ENCODE measurements at regions not wholly inside any gene's neighbourhood (a gene's known extent, or its start where the extent isn't known, plus 50 kb on each side); places are given as distances from the start of the nearest gene placed in this dataset.

GRCh38 chr12:78430551-78430950 is 434.0 kb upstream of the SYT1 start:
- no peak for TF ChIP-seq CTCF (conservative IDR thresholded peaks at IDR 0.05; ENCODE audit: low read length)
- no peak for TF ChIP-seq EZH2phosphoT487 (IDR thresholded peaks at IDR 0.05; ENCODE audit: borderline replicate concordance)

Data from Loucy (cell line).